Pons (tissue), 1 donor: ENCODE measurements at regions not wholly inside any gene's neighbourhood (a gene's known extent, or its start where the extent isn't known, plus 50 kb on each side); places are given as distances from the start of the nearest gene placed in this dataset.

ENCODE experiments used
- DNase-seq: peaks from one replicate; pipeline ENCODE4 v3.0.0-alpha.2; 2016; ENCODE audit warnings: low spot score

DNA sequence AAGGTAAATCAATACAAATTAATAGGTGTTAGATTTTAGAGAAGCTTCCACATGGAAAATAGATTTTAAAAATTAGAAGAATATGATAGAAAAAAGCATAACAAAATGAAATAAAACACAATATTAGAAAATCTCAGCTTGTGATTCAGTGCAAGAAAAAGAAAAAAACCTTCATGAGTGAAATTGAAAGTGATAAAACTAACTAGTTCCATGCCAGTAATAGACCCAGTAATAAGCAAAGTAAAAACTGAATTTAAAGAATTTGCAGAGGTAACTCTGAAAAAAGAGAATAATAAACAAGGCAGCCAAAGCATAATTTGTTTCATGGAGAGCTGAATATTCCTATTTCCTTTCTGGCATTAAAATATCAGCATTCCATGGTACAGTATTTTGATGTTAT is 174.3 kb upstream of the TENM3 start:
- no peak for DNase-seq

DNA sequence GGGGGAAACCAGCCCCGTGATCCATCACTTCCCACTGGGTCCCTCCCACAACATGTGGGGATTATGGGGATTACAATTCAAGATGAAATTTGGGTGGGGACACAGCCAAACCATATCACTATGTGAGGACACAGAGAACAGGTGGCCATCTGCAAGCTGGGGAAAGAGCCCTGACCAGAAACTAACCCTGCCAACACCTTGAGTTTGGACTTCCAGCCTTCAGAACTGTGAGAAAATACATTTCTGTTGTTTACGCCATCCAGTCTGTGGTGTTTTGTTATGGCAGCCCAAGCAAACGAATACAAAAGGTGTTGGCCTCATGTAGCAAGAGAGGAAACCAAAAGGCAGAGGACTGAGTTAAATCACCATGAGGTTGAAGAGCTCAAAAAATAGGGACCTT is 169.9 kb upstream of the TENM3 start:
- DNase-seq: no peak

DNA sequence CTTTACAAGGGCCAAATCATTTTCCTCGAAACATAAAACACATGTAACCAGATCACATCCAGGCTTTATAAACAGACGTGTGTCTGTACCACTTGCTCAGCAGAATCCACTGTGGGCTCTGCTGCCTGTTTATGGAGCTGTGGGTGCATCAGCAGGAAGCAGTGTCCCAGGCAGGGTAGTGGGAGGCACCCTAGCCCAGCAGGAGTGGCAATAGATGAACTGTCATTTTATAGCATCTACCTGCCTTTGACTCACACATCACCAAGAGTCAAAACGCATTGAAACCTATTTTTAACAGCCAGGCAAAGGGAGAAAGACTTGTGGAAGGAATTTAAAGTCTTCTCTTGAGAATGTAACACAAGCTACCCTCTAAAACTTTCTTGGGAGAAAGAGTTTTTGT is 169.1 kb upstream of the TENM3 start:
- no peak for DNase-seq

DNA sequence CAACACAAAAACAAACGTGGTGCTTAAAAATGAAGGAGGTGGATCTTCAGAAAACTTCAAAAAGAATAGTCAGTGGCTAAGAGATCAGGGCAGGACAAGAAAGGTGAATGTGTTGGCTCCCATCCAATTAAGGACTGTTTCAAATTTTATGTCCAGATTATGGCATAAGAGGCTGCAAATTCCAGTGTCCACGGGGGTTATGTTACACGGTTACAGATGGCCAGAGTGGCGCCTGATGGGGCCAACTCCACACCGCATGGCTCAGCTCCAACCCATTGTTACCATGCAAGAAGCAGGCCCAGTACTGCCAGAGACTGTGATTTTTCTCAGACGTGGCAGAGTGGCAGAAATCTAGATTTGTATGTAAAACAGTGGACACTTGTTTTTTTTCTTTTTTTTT is 168.4 kb upstream of the TENM3 start:
- no peak for DNase-seq

DNA sequence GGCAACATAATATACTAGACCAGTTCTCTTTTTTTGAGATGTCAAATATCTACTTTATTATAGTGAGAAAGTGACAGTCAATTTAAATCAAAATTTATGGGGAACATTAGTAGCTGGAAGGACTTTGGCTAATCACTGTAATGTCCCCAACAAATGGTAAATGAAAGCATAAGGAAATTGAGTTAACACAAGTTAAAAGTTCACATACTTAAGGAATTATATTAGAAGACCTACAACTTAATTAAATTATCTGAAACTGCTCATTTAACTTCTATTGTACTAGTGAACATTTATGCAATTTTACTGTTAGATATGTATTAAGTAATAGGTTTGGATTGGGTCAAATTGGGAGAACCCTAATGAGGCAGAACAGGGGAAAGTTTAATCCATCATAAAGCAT is 160.3 kb upstream of the TENM3 start:
- no peak for DNase-seq

DNA sequence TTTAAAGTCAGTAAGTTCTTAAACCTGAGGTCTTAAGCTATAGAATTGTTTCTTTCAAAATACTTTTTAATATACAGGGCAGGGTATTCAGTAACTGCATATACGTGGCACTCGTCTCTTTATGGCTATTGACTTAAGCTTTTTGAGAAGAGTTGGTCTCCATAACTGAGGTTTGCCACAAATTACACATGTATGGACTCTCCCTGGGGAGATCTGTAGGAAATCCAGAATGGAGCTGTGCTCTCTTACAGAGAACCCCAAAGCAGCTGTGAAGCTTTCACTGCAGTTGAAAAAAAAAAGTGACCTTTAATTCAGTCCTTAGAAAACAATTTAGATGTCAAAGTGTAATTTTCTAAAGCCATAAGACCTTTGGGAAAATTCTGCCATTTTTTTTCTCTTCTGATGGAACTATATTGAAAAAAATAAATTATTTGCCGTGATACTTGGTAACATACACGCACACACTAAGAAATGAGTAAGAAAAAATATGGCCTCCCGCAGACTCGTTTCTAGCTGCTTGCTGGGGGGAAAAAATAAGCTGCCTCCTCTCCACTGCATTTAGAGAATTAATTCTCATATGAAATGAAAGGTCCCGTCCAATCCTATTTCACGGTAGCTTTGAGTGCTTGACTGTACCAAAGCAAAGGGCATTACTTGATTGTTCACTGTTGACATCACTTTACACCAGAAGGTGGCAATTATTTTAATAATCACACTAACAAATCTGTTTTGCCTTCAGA is 159.4 kb upstream of the TENM3 start:
- no peak for DNase-seq

DNA sequence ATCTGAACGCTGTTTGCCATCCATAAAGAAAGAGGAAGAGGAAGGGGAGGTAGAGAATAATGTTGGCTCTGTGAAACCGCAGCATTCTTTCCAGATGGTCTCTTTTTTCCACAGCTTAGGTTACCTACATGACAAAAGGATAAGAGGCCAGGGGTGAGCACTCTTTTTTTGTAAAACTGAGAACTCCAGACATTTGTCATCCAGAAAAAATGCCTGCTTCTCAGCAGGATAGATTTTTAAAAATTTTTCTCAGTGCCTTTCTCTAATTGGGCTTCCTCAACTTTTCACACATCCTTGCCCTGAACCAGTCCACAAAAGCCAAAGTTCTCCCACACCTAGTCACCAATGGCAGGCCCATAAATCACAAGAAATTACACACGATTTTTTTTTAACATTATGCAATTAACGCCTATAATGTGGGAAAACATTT is 158.1 kb upstream of the TENM3 start:
- DNase-seq: no peak

DNA sequence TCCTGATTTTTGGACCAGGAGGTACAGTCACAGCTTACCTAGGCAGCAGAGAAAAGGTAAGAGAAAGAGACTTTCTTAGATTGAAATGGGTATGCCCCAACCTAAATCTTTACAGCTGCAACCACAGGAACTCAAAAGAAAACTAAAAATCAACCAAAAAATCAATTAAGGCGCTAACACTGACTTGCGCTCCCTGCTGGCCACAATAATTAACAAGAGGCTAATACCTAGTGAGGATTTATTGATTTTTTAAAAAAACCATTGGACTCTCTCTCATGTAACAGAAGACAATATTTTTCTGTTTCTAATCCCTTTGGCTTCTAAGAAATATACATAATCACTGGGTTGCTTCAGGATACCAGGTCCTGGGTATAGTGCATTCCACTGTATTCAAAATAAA is 153.9 kb upstream of the TENM3 start:
- no peak for DNase-seq

DNA sequence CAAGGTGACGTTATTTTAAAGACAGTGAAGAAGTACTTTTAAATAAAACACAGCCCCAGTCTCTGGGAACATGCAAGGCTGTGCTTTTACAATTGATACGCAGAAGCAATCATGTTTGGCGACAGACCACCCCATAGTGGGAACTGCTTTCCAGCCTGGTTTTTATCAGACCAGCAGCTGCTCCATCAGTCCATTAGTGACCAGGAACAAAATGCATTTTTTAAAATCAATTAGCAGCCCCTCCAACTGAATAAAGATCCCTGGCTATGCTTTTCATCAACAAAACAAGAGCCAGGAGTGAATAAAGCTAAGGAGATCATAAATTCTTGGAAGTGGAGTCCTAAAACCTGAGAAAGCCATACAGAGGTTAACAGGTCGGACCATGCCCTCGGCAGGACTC is 153.0 kb upstream of the TENM3 start:
- no peak for DNase-seq

DNA sequence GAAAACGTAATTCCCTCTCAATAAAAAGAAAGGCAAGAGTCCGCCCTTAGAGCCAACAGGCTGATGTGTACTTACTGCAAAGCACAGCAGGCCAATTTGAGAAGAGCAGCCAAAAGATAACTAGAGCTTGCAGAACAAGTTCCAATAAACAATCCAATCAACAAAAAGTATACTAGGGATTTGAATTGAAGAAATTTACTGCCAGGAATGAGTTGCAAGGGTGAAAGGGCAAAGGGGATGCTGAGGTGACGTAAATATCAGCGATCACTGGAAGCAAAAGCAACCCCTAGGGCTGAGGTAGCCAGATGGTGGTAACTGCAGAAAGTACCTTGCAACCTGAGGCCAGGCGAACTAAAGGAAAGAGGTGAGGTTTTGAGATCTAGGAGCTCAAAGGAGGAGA is 152.1 kb upstream of the TENM3 start:
- no peak for DNase-seq

DNA sequence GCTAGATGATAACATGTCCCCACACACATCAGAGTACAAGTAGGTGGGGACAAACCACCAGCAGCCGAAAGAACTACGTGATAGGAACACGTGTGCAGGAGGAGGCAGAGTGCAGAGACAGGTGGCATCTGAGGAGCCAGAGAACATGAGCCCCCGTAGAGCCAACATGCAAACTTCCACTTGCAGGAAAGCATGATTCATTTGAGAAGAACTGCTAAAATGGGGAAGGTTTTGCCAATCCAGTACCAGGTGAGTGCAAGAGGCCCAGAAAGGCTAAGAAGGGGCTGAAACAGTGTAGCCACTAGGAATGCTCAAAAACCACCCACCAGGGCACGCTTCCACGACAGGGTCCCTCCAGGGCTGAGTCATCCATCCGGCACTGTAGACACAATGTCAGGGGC is 149.8 kb upstream of the TENM3 start:
- no peak for DNase-seq

DNA sequence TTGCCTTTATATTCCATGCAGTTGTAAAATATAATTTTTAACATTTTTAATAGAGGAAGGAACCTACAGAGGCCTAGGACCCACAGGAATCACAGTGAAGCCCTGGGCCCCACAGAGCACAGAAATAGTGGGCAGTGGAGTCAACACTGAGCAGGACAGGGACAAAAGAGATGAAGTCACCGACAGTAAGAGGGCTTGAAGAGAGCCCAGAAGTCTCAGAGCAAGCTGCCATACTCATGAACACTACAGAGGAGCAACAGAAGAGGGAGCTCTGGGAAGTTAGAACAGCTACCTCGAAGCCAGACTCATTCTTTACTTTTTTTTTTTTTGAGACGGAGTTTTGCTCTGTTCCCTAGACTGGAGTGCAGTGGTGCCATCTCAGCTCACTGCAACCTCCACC is 149.3 kb upstream of the TENM3 start:
- DNase-seq: no peak

DNA sequence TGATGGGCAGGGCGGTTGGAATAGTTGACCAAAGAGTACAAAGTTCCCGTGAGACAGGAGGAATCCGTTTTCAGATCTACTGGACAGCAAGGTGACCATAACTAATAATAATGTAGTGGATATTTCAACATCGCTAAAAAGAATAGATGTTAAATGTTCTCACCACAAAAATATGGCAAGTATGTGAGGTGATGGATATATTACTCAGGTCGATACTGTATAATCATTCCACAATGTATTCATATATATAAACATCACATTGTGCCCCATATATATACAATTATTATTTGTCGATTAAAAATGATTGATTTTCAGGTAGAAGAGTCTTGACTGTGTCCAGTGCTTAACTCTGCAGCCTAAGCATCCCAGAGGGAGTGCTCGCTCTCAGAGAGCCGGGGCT is 141.6 kb upstream of the TENM3 start:
- no peak for DNase-seq

DNA sequence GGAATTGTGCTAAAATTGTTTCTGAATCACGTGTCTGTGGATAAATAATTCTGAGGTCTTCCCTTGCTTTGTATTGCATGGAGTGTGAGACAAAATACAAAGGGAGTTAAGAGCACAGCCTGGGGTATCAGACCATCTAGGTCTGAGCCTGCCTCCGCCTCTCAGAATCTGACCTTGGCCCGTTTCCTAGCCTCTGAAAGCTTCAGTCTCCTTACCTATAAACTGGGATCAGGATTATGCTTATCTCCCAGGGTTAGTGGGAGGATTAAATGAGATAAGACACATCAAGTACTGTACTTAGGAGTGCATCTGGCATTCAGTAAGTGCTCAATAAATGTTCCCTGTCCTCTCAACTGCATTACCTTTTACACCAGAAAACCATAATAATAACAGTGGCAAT is 140.6 kb upstream of the TENM3 start:
- no peak for DNase-seq

DNA sequence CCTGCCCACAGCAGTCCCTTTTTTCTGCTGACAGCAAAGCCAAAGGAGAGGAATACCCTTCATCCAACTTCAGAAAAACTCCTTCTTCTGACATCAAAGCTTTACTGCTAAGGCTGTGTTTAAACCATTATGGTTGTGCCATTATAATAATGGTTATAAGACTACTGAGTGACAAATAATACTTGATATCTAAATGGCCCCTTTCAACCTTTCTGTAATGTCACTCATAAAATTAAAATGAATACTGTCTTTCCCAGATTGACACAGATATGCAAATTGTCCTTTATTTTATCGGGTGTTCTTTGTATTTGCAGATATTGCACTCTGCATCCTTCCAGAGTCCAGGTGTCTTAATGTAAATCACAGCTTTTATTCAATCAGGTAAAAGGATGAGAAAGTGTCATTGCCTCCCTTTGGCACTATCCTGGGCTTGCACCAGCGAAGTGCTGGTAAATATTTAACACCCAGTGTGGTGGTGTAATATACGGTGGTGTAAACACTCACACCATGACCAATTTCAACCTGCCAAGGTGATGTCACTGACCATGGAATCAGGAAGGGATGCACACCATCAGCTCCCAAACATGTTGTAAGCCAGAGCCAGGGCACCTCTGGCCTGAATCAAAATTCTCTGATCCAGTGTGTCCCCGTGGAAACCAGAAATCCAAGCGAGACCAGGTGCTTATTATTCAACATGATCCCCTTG is 139.4 kb upstream of the TENM3 start:
- no peak for DNase-seq

DNA sequence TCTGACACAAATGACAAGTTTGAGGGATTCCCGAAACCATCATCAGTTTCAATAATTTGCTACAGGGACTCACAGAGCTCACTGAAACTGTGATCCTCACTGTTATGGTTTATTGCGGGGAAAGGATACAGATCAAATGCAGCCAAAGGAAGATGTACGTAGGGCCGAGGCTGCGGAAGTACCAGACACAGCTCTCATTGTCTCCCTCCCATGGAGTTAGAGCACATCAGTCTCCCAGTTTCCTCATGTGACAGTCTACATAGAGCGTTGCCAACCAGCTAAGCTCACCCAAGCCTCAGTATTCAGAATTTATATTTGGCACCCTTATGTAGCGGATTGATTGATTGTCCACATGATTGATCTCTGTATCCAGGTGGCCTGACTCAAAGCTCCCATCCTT is 137.8 kb upstream of the TENM3 start:
- DNase-seq: peak; percentile 42

DNA sequence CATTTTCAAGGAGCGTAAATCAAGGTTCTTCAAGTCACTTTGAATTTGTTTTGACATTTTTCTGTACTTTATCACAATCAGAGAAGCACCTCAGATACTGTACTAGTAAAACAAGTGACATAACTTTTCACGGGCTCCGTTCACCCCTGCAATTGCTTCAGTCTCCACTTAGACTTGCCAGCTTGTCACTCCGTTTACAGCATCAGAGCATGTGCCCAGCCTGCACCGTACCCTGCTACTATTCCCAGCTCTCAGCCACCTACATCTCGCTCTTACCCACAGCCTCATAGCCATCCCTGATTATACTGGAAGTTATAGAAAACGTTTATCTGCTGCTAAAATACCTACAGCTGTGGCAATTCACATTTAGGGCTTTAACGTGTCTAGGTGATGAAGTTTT is 135.3 kb upstream of the TENM3 start:
- no peak for DNase-seq

DNA sequence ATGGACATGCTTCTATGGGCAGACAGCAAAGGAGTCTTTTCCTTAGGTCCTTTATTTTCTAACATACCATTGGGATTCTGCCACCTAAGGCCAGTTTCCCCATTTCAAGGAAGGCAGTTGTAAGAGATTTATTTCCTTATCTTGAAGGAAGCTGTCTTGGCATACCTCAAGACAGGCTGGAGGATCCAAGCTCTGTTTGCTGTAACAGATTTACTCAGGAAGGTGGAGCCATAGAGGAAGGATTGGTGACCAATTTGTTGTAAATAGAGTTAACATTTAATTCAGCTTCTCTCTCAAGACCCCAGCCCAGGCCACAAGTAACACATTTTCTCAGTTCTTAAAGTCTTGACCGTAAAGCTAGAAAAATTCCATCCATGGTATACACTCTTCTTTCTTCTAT is 131.6 kb upstream of the TENM3 start:
- DNase-seq: no peak

DNA sequence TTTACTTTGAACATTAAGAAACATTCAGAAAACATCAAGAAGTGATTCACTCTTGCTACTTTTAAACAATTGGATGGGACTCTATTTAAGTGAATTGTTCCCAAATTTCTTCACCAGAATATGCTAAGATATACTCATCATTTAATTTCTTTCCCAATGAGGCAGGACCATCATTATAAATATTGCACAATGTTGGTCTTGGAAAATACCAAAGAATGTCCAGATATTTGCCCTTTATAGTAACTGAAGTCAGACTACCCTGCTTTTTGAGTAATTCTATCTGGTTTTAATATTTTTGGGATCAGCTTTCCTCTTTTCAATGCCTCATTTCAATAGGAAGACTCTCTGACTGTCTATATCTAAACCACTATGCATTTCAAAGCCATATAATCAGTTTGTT is 129.4 kb upstream of the TENM3 start:
- no peak for DNase-seq

DNA sequence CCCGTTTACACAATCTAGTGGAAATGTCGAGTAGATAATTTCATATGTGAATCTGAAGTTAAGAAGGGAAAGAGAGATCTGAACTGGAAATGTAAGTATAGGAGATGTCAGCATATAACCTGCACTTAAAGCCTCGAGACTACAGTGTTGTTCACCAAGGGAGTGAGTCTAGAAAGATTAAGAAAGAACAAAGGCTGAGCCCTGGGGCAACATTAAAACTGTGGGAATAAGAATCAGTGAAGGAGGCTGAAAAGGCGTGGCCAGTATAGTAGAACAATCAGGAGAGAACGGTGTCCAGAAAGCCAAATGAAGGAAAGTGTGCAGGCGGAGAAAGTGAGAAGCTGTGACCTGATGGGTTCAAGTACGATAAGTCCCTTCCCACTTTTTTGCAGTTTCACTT is 118.8 kb upstream of the TENM3 start:
- no peak for DNase-seq

DNA sequence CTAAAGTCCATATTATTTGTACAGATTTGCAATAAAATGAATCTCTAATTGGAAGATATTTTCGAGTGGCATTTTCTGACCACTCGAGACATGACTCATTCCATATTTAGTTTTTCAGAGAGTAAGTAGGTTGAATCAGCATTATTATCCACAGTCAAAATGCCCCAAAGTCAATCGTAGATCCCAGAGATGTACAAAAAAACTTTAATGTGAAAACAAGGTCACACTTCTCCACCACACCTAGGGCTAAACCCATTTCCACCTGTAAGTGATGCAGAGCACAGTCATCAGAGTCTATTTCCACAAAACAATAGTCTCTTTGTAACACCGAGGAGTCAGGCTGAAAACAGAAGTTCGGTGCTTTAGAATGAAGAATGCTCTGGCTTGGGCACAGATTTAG is 117.1 kb upstream of the TENM3 start:
- DNase-seq: no peak

DNA sequence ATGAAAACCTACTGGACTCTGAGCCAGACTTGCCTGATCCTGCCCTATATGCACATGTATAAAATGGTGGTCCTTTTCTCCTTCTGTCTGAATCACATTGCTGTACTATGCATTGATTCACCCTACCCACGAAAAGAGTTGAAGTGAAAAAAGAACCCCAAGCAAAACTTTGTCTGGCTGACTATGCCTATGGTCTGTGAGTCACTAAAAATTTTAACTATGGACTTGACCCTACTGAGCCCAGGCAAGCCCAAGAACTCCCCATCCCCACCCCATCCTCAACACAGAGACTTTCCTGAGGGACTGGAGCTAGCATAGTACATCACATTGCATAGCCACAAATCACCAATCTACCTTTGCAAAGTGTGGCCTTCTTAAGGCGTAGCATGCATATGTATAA is 116.6 kb upstream of the TENM3 start:
- DNase-seq: no peak

DNA sequence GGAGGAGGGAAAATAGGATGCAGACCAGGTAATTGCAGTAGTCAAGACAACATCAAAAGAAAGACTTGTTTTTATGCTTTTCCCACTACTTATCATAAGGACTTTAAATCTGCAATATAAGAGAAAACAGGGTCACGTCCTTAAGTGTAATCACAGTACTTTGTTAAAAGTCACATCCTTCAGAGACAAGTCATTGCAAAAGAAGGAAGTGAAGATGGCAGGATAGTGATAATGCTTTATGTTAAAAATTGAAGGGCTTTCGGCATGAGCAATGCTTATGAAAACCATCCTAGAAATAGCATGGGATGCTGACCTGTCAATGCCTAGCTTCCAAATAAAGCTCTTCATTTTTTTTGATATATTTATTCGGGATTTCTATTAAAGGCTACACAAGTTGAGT is 110.2 kb upstream of the TENM3 start:
- no peak for DNase-seq

DNA sequence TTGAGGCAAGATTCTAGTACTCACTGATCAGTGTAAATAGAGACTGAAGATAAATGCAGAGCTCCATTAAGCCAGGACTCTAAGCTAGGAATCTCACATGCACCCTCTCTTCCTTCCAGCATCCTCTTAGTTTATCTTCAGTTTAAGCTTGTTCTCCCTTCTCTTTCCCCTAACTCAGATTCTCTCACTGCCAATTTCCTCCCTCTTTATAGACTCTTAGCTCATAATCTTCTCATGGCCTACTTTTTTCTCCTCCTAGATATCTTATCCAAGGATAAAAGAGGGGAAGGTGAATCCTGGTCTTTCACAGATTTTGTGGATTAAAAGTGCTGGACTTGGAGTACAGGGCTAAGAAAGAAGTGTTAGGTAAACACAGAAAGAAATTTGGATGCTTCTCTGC is 108.9 kb upstream of the TENM3 start:
- no peak for DNase-seq
